Tibial nerve (tissue), 4 donors: ENCODE measurements at regions not wholly inside any gene's neighbourhood (a gene's known extent, or its start where the extent isn't known, plus 50 kb on each side); places are given as distances from the start of the nearest gene placed in this dataset.

Experiments
- CTCF ChIP-seq, 5 experiments: fragments of 200-600 bp in 3 of 5; fragments of 450-650 bp in 2 of 5; sonication (generic) in 3 of 5; IDR thresholded peaks; one replicate each; pipeline ENCODE4 v1.5.1; 2016 to 2019; ENCODE audit warnings: antibody characterized with exemption in 5 of 5, mild to moderate bottlenecking in 3 of 5, moderate library complexity in 2 of 5
- EP300 ChIP-seq, 2 donors: sonication (generic); formaldehyde crosslinking; IDR thresholded peaks; one replicate each; pipeline ENCODE4 v1.6.1; 2017; ENCODE audit warnings: antibody characterized with exemption in 2 of 2, mild to moderate bottlenecking in 1 of 2
- POLR2A ChIP-seq, 2 donors: fragments of 450-650 bp; IDR thresholded peaks; one replicate each; pipeline ENCODE4 v1.6.1; 2017; ENCODE audit warnings: antibody characterized with exemption in 2 of 2, mild to moderate bottlenecking in 2 of 2, moderate library complexity in 2 of 2

GRCh38 chr18:2380101-2380500 lies 191.2 kb downstream of the METTL4 start:
- no peak for TF ChIP-seq CTCF (IDR thresholded peaks at IDR 0.05)
- no peak for TF ChIP-seq EP300 (IDR thresholded peaks at IDR 0.05)
- no peak for TF ChIP-seq POLR2A (IDR thresholded peaks at IDR 0.05)
